ENCODE measurements at regions not wholly inside any gene's neighbourhood (a gene's known extent, or its start where the extent isn't known, plus 50 kb on each side); places are given as distances from the start of the nearest gene placed in this dataset.

DNA sequence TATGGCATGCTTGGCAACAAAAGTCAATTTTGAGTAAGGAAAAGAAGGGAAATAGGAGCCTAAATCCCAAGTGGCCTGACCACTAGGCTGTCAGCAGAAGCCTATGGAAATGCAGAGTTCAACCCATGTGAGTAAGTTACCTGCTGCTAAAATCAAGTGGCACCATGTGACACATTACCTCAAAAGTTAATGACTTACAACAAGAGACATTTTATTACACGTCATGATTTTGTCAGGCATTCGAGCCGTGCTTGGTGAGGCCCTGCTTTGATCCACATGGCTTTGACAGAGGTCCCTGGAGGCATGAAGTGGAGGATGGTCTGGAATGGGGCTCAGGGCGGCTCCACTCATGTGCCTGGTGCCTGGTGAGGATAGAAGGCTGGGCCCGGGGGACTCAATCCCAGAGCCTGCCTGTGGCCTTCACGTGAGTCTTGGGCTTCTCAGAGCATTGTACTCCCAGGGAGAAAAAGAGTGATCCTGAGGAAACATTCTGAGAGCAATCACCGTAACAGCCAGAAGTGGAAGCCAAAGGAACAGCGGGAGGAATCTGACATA lies 339.1 kb upstream of the B3GAT1 start (continued):
- TF ChIP-seq NEUROD1 (IDR thresholded peaks at IDR 0.05; ENCODE audit: borderline replicate concordance, low read depth, low read length, partially characterized antibody) (no peak), NFE2L1 (tag; IDR thresholded peaks at IDR 0.05; ENCODE audit: borderline replicate concordance, low read depth) (no peak), FOXO4 (CRISPR knock-in tag; IDR thresholded peaks at IDR 0.05) (no peak), SMARCE1 (IDR thresholded peaks at IDR 0.05) (no peak)

- intact Hi-C loops (cut with micrococcal nuclease) (no loop called here), in situ Hi-C loops (cut with MboI) (no loop called here)
- DNase-seq (ENCODE audit: extremely low read depth in 1 of 4, low spot score in 3 of 4), result no peak
Measured at GRCh38 chr11:134750619-134751018, 338.6 kb upstream of the B3GAT1 start.

More at GRCh38 chr11:134750619-134751018, 338.6 kb upstream of the B3GAT1 start:
- Histone ChIP-seq H3K27me3 (ENCODE audit: control insufficient read depth in 2 of 2, insufficient read depth in 2 of 2, low read length in 2 of 2) (peaks cover 0 to 27% of the 10 kb centered on the region in 2 experiments; a peak in 4 of 5 replicates), H3K27ac (ENCODE audit: extremely low read depth, low read depth, low read length) (no peak overlapping the region), H3K4me3 (no peak overlapping the region), H3K4me1 (replicated peaks in 1 of 2; ENCODE audit: control insufficient read depth in 2 of 2, insufficient read depth in 2 of 2, low read length in 2 of 2) (no peaks in the 10 kb centered on the region), H3K9ac (ENCODE audit: insufficient read depth in 1 of 2, low read depth in 2 of 2, low read length in 2 of 2) (no peak overlapping the region), H3K9me3 (replicated peaks; ENCODE audit: control insufficient read depth, insufficient read depth, low read depth, low read length) (no peaks in the 10 kb centered on the region), H3K4me2 (ENCODE audit: insufficient read depth, low read length) (no peak overlapping the region), H3K36me3 (ENCODE audit: control insufficient read depth, insufficient read depth, low read length) (no peaks in the 10 kb centered on the region), H2AFZ (ENCODE audit: low read depth, low read length) (no peak overlapping the region), H4K20me1 (replicated peaks; ENCODE audit: control insufficient read depth, insufficient read depth, low read length) (no peaks in the 10 kb centered on the region), H3K79me2 (ENCODE audit: control insufficient read depth, insufficient read depth, low read length) (no peaks in the 10 kb centered on the region), H3K9me1 (ENCODE audit: control insufficient read depth, insufficient read depth, low read length) (no peaks in the 10 kb centered on the region)
- ATAC-seq, result no peak
- FAIRE-seq, result no peak
- ChIA-PET CTCF (ENCODE audit: low intra/inter-chr PET ratio) (no interaction called here), POLR2A (interaction anchor here (0.6 kb wide), 1 partner anchor 64 kb away, joined by 4 read pairs; no protein-coding TSS in a partner anchor)
- BruUV-seq (replicated peaks), result no TSS peak
- WGBS (ENCODE audit: insufficient coverage, low coverage, missing lambda C conversion rate), result 0% methylated on average over 1 of the region's 2 CpGs
- TF ChIP-seq ZFP30 (CRISPR knock-in tag; IDR thresholded peaks at IDR 0.05; ENCODE audit: borderline replicate concordance) (no peak), TCFL5 (CRISPR knock-in tag; conservative IDR thresholded peaks at IDR 0.05) (no peak), STAG1 (CRISPR knock-in tag; IDR thresholded peaks at IDR 0.05; ENCODE audit: borderline replicate concordance) (no peak), MEF2A (IDR thresholded peaks at IDR 0.05; ENCODE audit: control insufficient read depth, low read depth, low read length) (no peak), EGR1 (conservative IDR thresholded peaks at IDR 0.05) (no peak), COPS2 (conservative IDR thresholded peaks at IDR 0.05) (no peak), CC2D1A (IDR thresholded peaks at IDR 0.05) (no peak), KLF6 (CRISPR knock-in tag; IDR thresholded peaks at IDR 0.05; ENCODE audit: borderline replicate concordance) (no peak), KDM4B (IDR thresholded peaks at IDR 0.05; ENCODE audit: borderline replicate concordance in 2 of 2, low read depth in 1 of 2) (no peak), LCOR (CRISPR knock-in tag; IDR thresholded peaks at IDR 0.05) (no peak), SIX5 (IDR thresholded peaks at IDR 0.05; ENCODE audit: borderline replicate concordance in 1 of 2, insufficient read depth in 1 of 2, low read depth in 1 of 2, low read length in 2 of 2) (no peak), RBM14 (IDR thresholded peaks at IDR 0.05; ENCODE audit: borderline replicate concordance, insufficient read depth, low read depth, low read length) (no peak), ZBTB7A (IDR thresholded peaks at IDR 0.05; ENCODE audit: borderline replicate concordance, control insufficient read depth, low read depth, low read length) (no peak), HMG20A (CRISPR knock-in tag; conservative IDR thresholded peaks at IDR 0.05) (no peak)
